K562 (cell line): ENCODE measurements at regions not wholly inside any gene's neighbourhood (a gene's known extent, or its start where the extent isn't known, plus 50 kb on each side); places are given as distances from the start of the nearest gene placed in this dataset.

Experiments
- ATAC-seq: fragments of 200-7000 bp; cut with Tn5 transposase; 3 replicates; pipeline ENCODE4 v1.9.1; 2020; ENCODE audit warnings: moderate library complexity
- BruUV-seq: library from RNA; stranded (reverse); fragments of 400-500 nt; replicated peaks from 2 replicates; lab custom pipeline; 2021; lab: Mats Ljungman, UMichigan
- CTCF ChIA-PET: fragments of 300-600 bp; formaldehyde crosslinking; extraction: SDS; loops from one replicate; lab custom pipeline; 2021; ENCODE audit warnings: low intra/inter-chr PET ratio; lab: Yijun Ruan, JAX
- POLR2A ChIA-PET: fragments of 300-600, 350-650 bp; sonication (Branson Sonifier 250); formaldehyde crosslinking; extraction: SDS; loops from one replicate; lab custom pipeline; 2021; ENCODE audit warnings: antibody characterized with exemption, inconsistent platforms; lab: Yijun Ruan, JAX
- DNase-seq, 4 experiments: peaks; one replicate each; pipeline versions ENCODE4 v3.0.0 to v3.0.0-alpha.2; 2011 to 2018; ENCODE audit warnings: low spot score in 3 of 4, mixed read lengths in 3 of 4; ENCODE audit errors: extremely low read depth in 1 of 4
- FAIRE-seq: peaks from 2 replicates; lab custom pipeline; 2011; peaks lifted over from hg19 to GRCh38; lab: Jason Lieb, UNC
- H2AFZ ChIP-seq: 2 replicates; pipeline ENCODE4 v1.6.0; 2011; ENCODE audit warnings: low read depth, low read length, control low read depth, inconsistent platforms
- H3K27ac ChIP-seq: fragments of 200-600 bp; 3 replicates; pipeline ENCODE4 v1.8.0; 2011; ENCODE audit warnings: low read depth, mild to moderate bottlenecking, control low read depth, inconsistent platforms, low read length, moderate library complexity, mixed read lengths; ENCODE audit errors: extremely low read depth
- H3K27me3 ChIP-seq, 2 experiments: fragments of 300-600 bp in 1 of 2; 2 replicates in 1 of 2; 3 replicates in 1 of 2; pipeline versions ENCODE4 v1.6.0 to v1.8.0; 2011; ENCODE audit warnings: inconsistent platforms in 2 of 2, low read length in 2 of 2, mild to moderate bottlenecking in 1 of 2, mixed read lengths in 1 of 2, moderate library complexity in 1 of 2; ENCODE audit not compliant: control insufficient read depth in 2 of 2, insufficient read depth in 2 of 2
- H3K36me3 ChIP-seq: fragments of 300-600 bp; 3 replicates; pipeline ENCODE4 v1.8.0; 2011; ENCODE audit warnings: mild to moderate bottlenecking, low read length, inconsistent platforms; ENCODE audit not compliant: control insufficient read depth, insufficient read depth
- H3K4me1 ChIP-seq, 2 experiments: fragments of 200-600 bp in 1 of 2; replicated peaks in 1 of 2; 2 replicates in 1 of 2; 3 replicates in 1 of 2; pipeline versions ENCODE4 v1.5.1 to v1.8.0; 2011; ENCODE audit warnings: inconsistent platforms in 2 of 2, low read length in 2 of 2, mild to moderate bottlenecking in 1 of 2, mixed read lengths in 1 of 2, moderate library complexity in 1 of 2; ENCODE audit not compliant: control insufficient read depth in 2 of 2, insufficient read depth in 2 of 2
- H3K4me2 ChIP-seq: 2 replicates; pipeline ENCODE4 v1.6.1; 2011; ENCODE audit warnings: low read length, control low read depth, inconsistent platforms, mixed read lengths; ENCODE audit not compliant: insufficient read depth
- H3K4me3 ChIP-seq: fragments of 200-600 bp; sonication (generic), shearing (Covaris generic); 2 replicates; pipeline ENCODE4 v1.5.1; 2016; ENCODE audit warnings: control low read depth, inconsistent platforms
- H3K79me2 ChIP-seq: fragments of 200-600 bp; 3 replicates; pipeline ENCODE4 v1.8.0; 2011; ENCODE audit warnings: low read length, inconsistent platforms; ENCODE audit not compliant: control insufficient read depth, insufficient read depth
- H3K9ac ChIP-seq, 2 experiments: 2 replicates each; pipeline versions ENCODE4 v1.6.0 to v1.6.1; 2011; ENCODE audit warnings: low read depth in 2 of 2, low read length in 2 of 2, control low read depth in 1 of 2, inconsistent platforms in 1 of 2, mild to moderate bottlenecking in 1 of 2, mixed read lengths in 1 of 2; ENCODE audit not compliant: insufficient read depth in 1 of 2
- H3K9me1 ChIP-seq: one replicate; pipeline ENCODE4 v1.6.0; 2011; ENCODE audit warnings: inconsistent platforms, mild to moderate bottlenecking, low read length, moderate library complexity; ENCODE audit not compliant: control insufficient read depth, insufficient read depth
- H3K9me3 ChIP-seq: replicated peaks from 2 replicates; pipeline ENCODE4 v1.5.1; 2011; ENCODE audit warnings: low read depth, low read length, inconsistent platforms; ENCODE audit not compliant: control insufficient read depth, insufficient read depth
- H4K20me1 ChIP-seq: replicated peaks from 2 replicates; pipeline ENCODE4 v1.6.1; 2011; ENCODE audit warnings: low read length, inconsistent platforms, mixed read lengths; ENCODE audit not compliant: control insufficient read depth, insufficient read depth
- BRCA1 ChIP-seq, 2 experiments: fragments of 450-650 bp in 1 of 2; sonication (generic) in 1 of 2; formaldehyde crosslinking in 1 of 2; IDR thresholded peaks; 2 replicates each; pipeline versions ENCODE4 v1.5.0 to v1.6.1; 2017 to 2020; ENCODE audit warnings: mild to moderate bottlenecking in 1 of 2, missing genetic modification reagents in 1 of 2
- FOS ChIP-seq: IDR thresholded peaks from 3 replicates; pipeline ENCODE4 v1.6.1; 2011; ENCODE audit not compliant: insufficient read length; ENCODE audit errors: extremely low read depth
- HES1 ChIP-seq: fragments of 450-650 bp; IDR thresholded peaks from 2 replicates; pipeline ENCODE4 v1.6.1; 2016; ENCODE audit warnings: low read depth, mild to moderate bottlenecking, moderate library complexity
- IRF2 ChIP-seq: sonication (generic); formaldehyde crosslinking; IDR thresholded peaks from 2 replicates; pipeline ENCODE4 v1.8.1; 2022; ENCODE audit warnings: mild to moderate bottlenecking, missing genetic modification reagents
- MIER1 ChIP-seq: fragments of 450-650 bp; IDR thresholded peaks from 2 replicates; pipeline ENCODE4 v1.6.1; 2016; ENCODE audit warnings: antibody characterized with exemption, mild to moderate bottlenecking, low read depth
- POLR2AphosphoS5 ChIP-seq: IDR thresholded peaks from 2 replicates; pipeline ENCODE4 v1.6.1; 2011; ENCODE audit warnings: mild to moderate bottlenecking, low read depth, low read length, moderate library complexity; ENCODE audit not compliant: control insufficient read depth, insufficient read depth
- PRMT5 ChIP-seq: sonication (generic); formaldehyde crosslinking; IDR thresholded peaks from 2 replicates; pipeline ENCODE4 v1.5.0; 2020; ENCODE audit warnings: missing genetic modification reagents
- USF2 ChIP-seq: sonication (generic); formaldehyde crosslinking; IDR thresholded peaks from 2 replicates; pipeline ENCODE4 v1.5.0; 2020; ENCODE audit warnings: missing genetic modification reagents
- ZFP1 ChIP-seq: fragments of 450-650 bp; formaldehyde crosslinking; IDR thresholded peaks from 2 replicates; pipeline ENCODE4 v1.4.0; 2020; ENCODE audit warnings: mild to moderate bottlenecking, mixed read lengths
- WGBS: fragments of 100-300 bp; shearing (Covaris generic); methylation state at CpG from one replicate; pipeline ENCODE4 v1.1.6; 2016; ENCODE audit warnings: low coverage, mixed read lengths; ENCODE audit not compliant: insufficient coverage; ENCODE audit errors: missing lambda C conversion rate; 5-methylcytosine and 5-hydroxymethylcytosine counted together
- in situ Hi-C: fragments of 300-500 bp; cut with MboI; formaldehyde crosslinking; loops from 4 replicates; pipeline ENCODE4 v1.15.0; 2018; ENCODE audit warnings: inconsistent platforms, mixed read lengths
- intact Hi-C: fragments of 100-400 bp; cut with micrococcal nuclease; formaldehyde crosslinking; loops from 2 replicates; pipeline ENCODE4 v1.14.2; 2022

GRCh38 chr9:79452265-79452664 is 119.5 kb upstream of the TLE4 start:
- H3K4me3 ChIP-seq, result no peak overlapping the region
- FAIRE-seq (no peak), DNase-seq (no peak), ATAC-seq (no peak)
- H2AFZ ChIP-seq, result no peak overlapping the region
- no peaks in the 10 kb centered on the region for H3K4me1 ChIP-seq
- H3K4me2 ChIP-seq, result no peak overlapping the region
- H3K79me2 ChIP-seq, result no peaks in the 10 kb centered on the region
- H3K9ac ChIP-seq, result no peak overlapping the region
- TF ChIP-seq HES1 (no peak), BRCA1 (IDR thresholded peaks at IDR 0.05) (peak; percentile 70; the same call in 1 of the 2 replicates), BRCA1 (CRISPR knock-in tag; IDR thresholded peaks at IDR 0.05) (no peak)
- no peaks in the 10 kb centered on the region for H3K9me3 ChIP-seq
- H3K9me1 ChIP-seq, result no peaks in the 10 kb centered on the region
- no peaks in the 10 kb centered on the region for H4K20me1 ChIP-seq
- ChIA-PET POLR2A (no interaction called here), CTCF (no interaction called here)
- H3K36me3 ChIP-seq, result no peaks in the 10 kb centered on the region
- H3K27me3 ChIP-seq, result no peaks in the 10 kb centered on the region
- no peak overlapping the region for H3K27ac ChIP-seq
- intact Hi-C loops, result no loop called here
- BruUV-seq, result no TSS peak
- in situ Hi-C loops, result no loop called here

GRCh38 chr9:79461712-79462111 is 110.1 kb upstream of the TLE4 start:
- intact Hi-C loops (no loop called here), in situ Hi-C loops (no loop called here)
- H3K9me3 ChIP-seq, result no peaks in the 10 kb centered on the region
- no peaks in the 10 kb centered on the region for H4K20me1 ChIP-seq
- DNase-seq (no peak), FAIRE-seq (no peak), ATAC-seq (no peak)
- no peak overlapping the region for H3K27ac ChIP-seq
- H2AFZ ChIP-seq, result no peak overlapping the region
- no peak overlapping the region for H3K4me2 ChIP-seq
- no peak overlapping the region for H3K9ac ChIP-seq
- H3K4me1 ChIP-seq, result no peaks in the 10 kb centered on the region
- H3K9me1 ChIP-seq, result no peaks in the 10 kb centered on the region
- no peak for TF ChIP-seq FOS
- no peak for TF ChIP-seq IRF2 (CRISPR knock-in tag)
- TF ChIP-seq ZFP1, result no peak
- TF ChIP-seq PRMT5 (CRISPR knock-in tag), result no peak
- TF ChIP-seq USF2 (CRISPR knock-in tag), result no peak
- TF ChIP-seq POLR2AphosphoS5, result no peak
- TF ChIP-seq MIER1, result no peak
- no peaks in the 10 kb centered on the region for H3K36me3 ChIP-seq
- H3K4me3 ChIP-seq, result no peak overlapping the region
- H3K79me2 ChIP-seq, result no peaks in the 10 kb centered on the region
- no peaks in the 10 kb centered on the region for H3K27me3 ChIP-seq
- ChIA-PET POLR2A (no interaction called here), CTCF (no interaction called here)
- no TSS peak for BruUV-seq
- WGBS, result 0% methylated on average over 3 of the region's 3 CpGs
